ENCODE measurements at regions not wholly inside any gene's neighbourhood (a gene's known extent, or its start where the extent isn't known, plus 50 kb on each side); places are given as distances from the start of the nearest gene placed in this dataset.
"Not testable (repeated sequence)": the region's sequence is repeated elsewhere in the genome, so short reads cannot be mapped to it uniquely, and the experiment has no call there.

- DNase-seq (ENCODE audit: low read depth), result no peak
- no peak overlapping the region for H3K4me3 ChIP-seq (ENCODE audit: low read depth, low read length)
- TF ChIP-seq CTCF (IDR thresholded peaks at IDR 0.05; ENCODE audit: control insufficient read depth, extremely low read depth, insufficient read depth), result no peak
Measured at GRCh38 chr9:74138182-74138581, 359.0 kb upstream of the RORB start.

- no peak for DNase-seq (ENCODE audit: low read depth)
- no peak for TF ChIP-seq CTCF (IDR thresholded peaks at IDR 0.05; ENCODE audit: control insufficient read depth, extremely low read depth, insufficient read depth)
Measured at GRCh38 chr9:74140141-74140540, 357.0 kb upstream of the RORB start.

GRCh38 chr9:74147906-74148305, 349.2 kb upstream of the RORB start:
- DNase-seq (ENCODE audit: low read depth), result no peak
- H3K4me3 ChIP-seq (ENCODE audit: low read depth, low read length), result no peak overlapping the region
- no peak for TF ChIP-seq CTCF (IDR thresholded peaks at IDR 0.05; ENCODE audit: control insufficient read depth, extremely low read depth, insufficient read depth)

More at GRCh38 chr9:74140141-74140540, 357.0 kb upstream of the RORB start:
- no peak overlapping the region for H3K4me3 ChIP-seq (ENCODE audit: low read depth, low read length)

GRCh38 chr9:74172874-74173273, 324.3 kb upstream of the RORB start:
- no peak for DNase-seq (ENCODE audit: low read depth)
- TF ChIP-seq CTCF (IDR thresholded peaks at IDR 0.05; ENCODE audit: control insufficient read depth, extremely low read depth, insufficient read depth), result no peak
- H3K4me3 ChIP-seq (ENCODE audit: low read depth, low read length), result no peak overlapping the region

- no peak for DNase-seq (ENCODE audit: low read depth)
- no peak overlapping the region for H3K4me3 ChIP-seq (ENCODE audit: low read depth, low read length)
- no peak for TF ChIP-seq CTCF (IDR thresholded peaks at IDR 0.05; ENCODE audit: control insufficient read depth, extremely low read depth, insufficient read depth)
Measured at GRCh38 chr9:74173284-74173683, 323.9 kb upstream of the RORB start.

GRCh38 chr9:74197771-74198170, 299.4 kb upstream of the RORB start:
- not testable (repeated sequence) for DNase-seq (ENCODE audit: low read depth); H3K4me3 ChIP-seq (ENCODE audit: low read depth, low read length)

- H3K4me3 ChIP-seq (ENCODE audit: low read depth, low read length), result no peak overlapping the region
- DNase-seq (ENCODE audit: low read depth), result no peak
- TF ChIP-seq CTCF (IDR thresholded peaks at IDR 0.05; ENCODE audit: control insufficient read depth, extremely low read depth, insufficient read depth), result no peak
Measured at GRCh38 chr9:74205056-74205455, 292.1 kb upstream of the RORB start.

Measured in LNCaP clone FGC (cell line).